Liver (tissue), 3 donors: ENCODE measurements at regions not wholly inside any gene's neighbourhood (a gene's known extent, or its start where the extent isn't known, plus 50 kb on each side); places are given as distances from the start of the nearest gene placed in this dataset.

ENCODE experiments used
- ATF3 ChIP-seq: IDR thresholded peaks from 2 replicates; pipeline ENCODE4 v1.6.1; 2016; ENCODE audit warnings: antibody characterized with exemption
- FOXA1 ChIP-seq: IDR thresholded peaks from 2 replicates; pipeline ENCODE4 v1.6.1; 2016; ENCODE audit warnings: antibody characterized with exemption
- GABPA ChIP-seq, 2 donors: IDR thresholded peaks in 1 of 2; conservative IDR thresholded peaks in 1 of 2; 2 replicates each; pipeline ENCODE4 v1.6.1; 2016; ENCODE audit warnings: antibody characterized with exemption in 2 of 2, mild to moderate bottlenecking in 1 of 2, moderate library complexity in 1 of 2
- HNF4A ChIP-seq, 2 donors: conservative IDR thresholded peaks; 2 replicates each; pipeline ENCODE4 v1.6.1; 2016; ENCODE audit warnings: antibody characterized with exemption in 2 of 2, mild to moderate bottlenecking in 2 of 2
- JUND ChIP-seq, 2 donors: IDR thresholded peaks; 2 replicates each; pipeline ENCODE4 v1.6.1; 2016; ENCODE audit warnings: antibody characterized with exemption in 2 of 2
- MAX ChIP-seq: IDR thresholded peaks from 2 replicates; pipeline ENCODE4 v1.6.1; 2016; ENCODE audit warnings: antibody characterized with exemption
- RAD21 ChIP-seq, 2 donors: IDR thresholded peaks; 2 replicates each; pipeline ENCODE4 v1.6.1; 2016; ENCODE audit warnings: antibody characterized with exemption in 2 of 2, mild to moderate bottlenecking in 2 of 2
- REST ChIP-seq: IDR thresholded peaks from 2 replicates; pipeline ENCODE4 v1.6.1; 2016; ENCODE audit warnings: antibody characterized with exemption, mild to moderate bottlenecking
- SP1 ChIP-seq: IDR thresholded peaks from 2 replicates; pipeline ENCODE4 v1.6.1; 2018; ENCODE audit warnings: antibody characterized with exemption, mild to moderate bottlenecking
- TAF1 ChIP-seq: conservative IDR thresholded peaks from 2 replicates; pipeline ENCODE4 v1.6.1; 2016; ENCODE audit warnings: antibody characterized with exemption, mild to moderate bottlenecking
- YY1 ChIP-seq: IDR thresholded peaks from 2 replicates; pipeline ENCODE4 v1.6.1; 2016; ENCODE audit warnings: antibody characterized with exemption, mild to moderate bottlenecking
- TF ChIP-seq, protein P1 (sequence below): fragments of 150-350 bp; IDR thresholded peaks from 2 replicates; pipeline ENCODE4 v1.5.1; 2017; ENCODE audit warnings: improper control_type of control experiment, low read depth, low read length; ENCODE audit not compliant: missing input control
- TF ChIP-seq, protein P2 (sequence below): IDR thresholded peaks from 2 replicates; pipeline ENCODE4 v1.6.1; 2016; ENCODE audit warnings: antibody characterized with exemption
- donor health status: healthy.
- donor health status: healthy.

- TF ChIP-seq ATF3 (no peak), RAD21 (IDR thresholded peaks at IDR 0.05) (no peak), REST (no peak), JUND (IDR thresholded peaks at IDR 0.05) (no peak), TAF1 (no peak), YY1 (no peak), GABPA (IDR thresholded peaks at IDR 0.05 in 1 of 2, conservative IDR thresholded peaks at IDR 0.05 in 1 of 2) (no peak), MAX (no peak), HNF4A (conservative IDR thresholded peaks at IDR 0.05) (no peak), SP1 (no peak), FOXA1 (no peak)
- TF ChIP-seq, protein P1, sequence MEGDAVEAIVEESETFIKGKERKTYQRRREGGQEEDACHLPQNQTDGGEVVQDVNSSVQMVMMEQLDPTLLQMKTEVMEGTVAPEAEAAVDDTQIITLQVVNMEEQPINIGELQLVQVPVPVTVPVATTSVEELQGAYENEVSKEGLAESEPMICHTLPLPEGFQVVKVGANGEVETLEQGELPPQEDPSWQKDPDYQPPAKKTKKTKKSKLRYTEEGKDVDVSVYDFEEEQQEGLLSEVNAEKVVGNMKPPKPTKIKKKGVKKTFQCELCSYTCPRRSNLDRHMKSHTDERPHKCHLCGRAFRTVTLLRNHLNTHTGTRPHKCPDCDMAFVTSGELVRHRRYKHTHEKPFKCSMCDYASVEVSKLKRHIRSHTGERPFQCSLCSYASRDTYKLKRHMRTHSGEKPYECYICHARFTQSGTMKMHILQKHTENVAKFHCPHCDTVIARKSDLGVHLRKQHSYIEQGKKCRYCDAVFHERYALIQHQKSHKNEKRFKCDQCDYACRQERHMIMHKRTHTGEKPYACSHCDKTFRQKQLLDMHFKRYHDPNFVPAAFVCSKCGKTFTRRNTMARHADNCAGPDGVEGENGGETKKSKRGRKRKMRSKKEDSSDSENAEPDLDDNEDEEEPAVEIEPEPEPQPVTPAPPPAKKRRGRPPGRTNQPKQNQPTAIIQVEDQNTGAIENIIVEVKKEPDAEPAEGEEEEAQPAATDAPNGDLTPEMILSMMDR, result no peak
- TF ChIP-seq, protein P2, sequence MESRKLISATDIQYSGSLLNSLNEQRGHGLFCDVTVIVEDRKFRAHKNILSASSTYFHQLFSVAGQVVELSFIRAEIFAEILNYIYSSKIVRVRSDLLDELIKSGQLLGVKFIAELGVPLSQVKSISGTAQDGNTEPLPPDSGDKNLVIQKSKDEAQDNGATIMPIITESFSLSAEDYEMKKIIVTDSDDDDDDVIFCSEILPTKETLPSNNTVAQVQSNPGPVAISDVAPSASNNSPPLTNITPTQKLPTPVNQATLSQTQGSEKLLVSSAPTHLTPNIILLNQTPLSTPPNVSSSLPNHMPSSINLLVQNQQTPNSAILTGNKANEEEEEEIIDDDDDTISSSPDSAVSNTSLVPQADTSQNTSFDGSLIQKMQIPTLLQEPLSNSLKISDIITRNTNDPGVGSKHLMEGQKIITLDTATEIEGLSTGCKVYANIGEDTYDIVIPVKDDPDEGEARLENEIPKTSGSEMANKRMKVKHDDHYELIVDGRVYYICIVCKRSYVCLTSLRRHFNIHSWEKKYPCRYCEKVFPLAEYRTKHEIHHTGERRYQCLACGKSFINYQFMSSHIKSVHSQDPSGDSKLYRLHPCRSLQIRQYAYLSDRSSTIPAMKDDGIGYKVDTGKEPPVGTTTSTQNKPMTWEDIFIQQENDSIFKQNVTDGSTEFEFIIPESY, result no peak
Observed at GRCh38 chrX:9327086-9327746, 137.6 kb upstream of the TBL1X start.
